ENCODE measurements at regions not wholly inside any gene's neighbourhood (a gene's known extent, or its start where the extent isn't known, plus 50 kb on each side); places are given as distances from the start of the nearest gene placed in this dataset.
"Not testable (repeated sequence)": the region's sequence is repeated elsewhere in the genome, so short reads cannot be mapped to it uniquely, and the experiment has no call there.

- no peak for TF ChIP-seq CTCF (IDR thresholded peaks at IDR 0.05)
- intact Hi-C loops (cut with DNase I), result no loop called here
- Histone ChIP-seq H3K36me3 (no peaks in the 10 kb centered on the region), H3K9me3 (no peaks in the 10 kb centered on the region), H3K27ac (no peak overlapping the region), H3K4me1 (peaks cover 10% of the 10 kb centered on the region), H3K4me3 (no peak overlapping the region), H3K27me3 (no peaks in the 10 kb centered on the region)
- DNase-seq, result no peak
- peak; percentile 44 for ATAC-seq
Measured at GRCh38 chr3:197366301-197367044, 68.1 kb upstream of the DLG1 start.

GRCh38 chr3:197365586-197365985, 67.2 kb upstream of the DLG1 start:
- no peak for ATAC-seq
- no peak for TF ChIP-seq CTCF (IDR thresholded peaks at IDR 0.05)
- intact Hi-C loops (cut with DNase I), result no loop called here

GRCh38 chr3:197364410-197365071, 66.1 kb upstream of the DLG1 start:
- peak; percentile 7 for DNase-seq
- Histone ChIP-seq H3K4me1 (peaks cover 10% of the 10 kb centered on the region), H3K4me3 (no peak overlapping the region), H3K27me3 (no peaks in the 10 kb centered on the region), H3K36me3 (no peaks in the 10 kb centered on the region), H3K27ac (no peak overlapping the region), H3K9me3 (no peaks in the 10 kb centered on the region)
- intact Hi-C loops (cut with DNase I), result no loop called here
- no peak for TF ChIP-seq CTCF (IDR thresholded peaks at IDR 0.05)
- no peak for ATAC-seq

More at GRCh38 chr3:197365586-197365985, 67.2 kb upstream of the DLG1 start:
- Histone ChIP-seq H3K4me3 (no peak overlapping the region), H3K27ac (no peak overlapping the region), H3K36me3 (no peaks in the 10 kb centered on the region), H3K9me3 (no peaks in the 10 kb centered on the region), H3K4me1 (peaks cover 10% of the 10 kb centered on the region), H3K27me3 (no peaks in the 10 kb centered on the region)
- DNase-seq, result no peak

- intact Hi-C loops (cut with DNase I), result no loop called here
- Histone ChIP-seq H3K4me3 (no peak overlapping the region), H3K27me3 (no peaks in the 10 kb centered on the region), H3K36me3 (no peaks in the 10 kb centered on the region), H3K9me3 (no peaks in the 10 kb centered on the region), H3K4me1 (peaks cover 10% of the 10 kb centered on the region), H3K27ac (no peak overlapping the region)
- DNase-seq (peak; percentile 21), ATAC-seq (no peak)
- no peak for TF ChIP-seq CTCF (IDR thresholded peaks at IDR 0.05)
Measured at GRCh38 chr3:197363553-197364409, 65.4 kb upstream of the DLG1 start.

GRCh38 chr3:197362081-197362480, 63.7 kb upstream of the DLG1 start:
- H3K9me3 ChIP-seq, result no peaks in the 10 kb centered on the region
- peaks cover 9% of the 10 kb centered on the region for H3K4me1 ChIP-seq
- no peak for TF ChIP-seq CTCF (IDR thresholded peaks at IDR 0.05)
- H3K36me3 ChIP-seq, result no peaks in the 10 kb centered on the region
- no peak overlapping the region for H3K4me3 ChIP-seq
- no peak for DNase-seq
- no peaks in the 10 kb centered on the region for H3K27me3 ChIP-seq
- intact Hi-C loops (cut with DNase I), result no loop called here
- ATAC-seq, result no peak
- no peak overlapping the region for H3K27ac ChIP-seq

- intact Hi-C loops (cut with DNase I); H3K27ac ChIP-seq; ATAC-seq; H3K27me3 ChIP-seq; H3K9me3 ChIP-seq; H3K36me3 ChIP-seq; H3K4me3 ChIP-seq; DNase-seq; H3K4me1 ChIP-seq: not testable (repeated sequence)
Measured at GRCh38 chr3:197360095-197360494, 61.7 kb upstream of the DLG1 start.

- H3K4me3 ChIP-seq, result not testable (repeated sequence)
Measured at GRCh38 chr3:197359476-197359875, 61.1 kb upstream of the DLG1 start.

More at GRCh38 chr3:197359476-197359875, 61.1 kb upstream of the DLG1 start:
- H3K27me3 ChIP-seq; intact Hi-C loops (cut with DNase I); H3K4me1 ChIP-seq; H3K9me3 ChIP-seq; DNase-seq; H3K27ac ChIP-seq; H3K36me3 ChIP-seq; ATAC-seq: not testable (repeated sequence)

Measured in upper lobe of right lung (tissue), 1 donor.